ENCODE measurements at regions not wholly inside any gene's neighbourhood (a gene's known extent, or its start where the extent isn't known, plus 50 kb on each side); places are given as distances from the start of the nearest gene placed in this dataset.
"Not testable (repeated sequence)": the region's sequence is repeated elsewhere in the genome, so short reads cannot be mapped to it uniquely, and the experiment has no call there.

DNA sequence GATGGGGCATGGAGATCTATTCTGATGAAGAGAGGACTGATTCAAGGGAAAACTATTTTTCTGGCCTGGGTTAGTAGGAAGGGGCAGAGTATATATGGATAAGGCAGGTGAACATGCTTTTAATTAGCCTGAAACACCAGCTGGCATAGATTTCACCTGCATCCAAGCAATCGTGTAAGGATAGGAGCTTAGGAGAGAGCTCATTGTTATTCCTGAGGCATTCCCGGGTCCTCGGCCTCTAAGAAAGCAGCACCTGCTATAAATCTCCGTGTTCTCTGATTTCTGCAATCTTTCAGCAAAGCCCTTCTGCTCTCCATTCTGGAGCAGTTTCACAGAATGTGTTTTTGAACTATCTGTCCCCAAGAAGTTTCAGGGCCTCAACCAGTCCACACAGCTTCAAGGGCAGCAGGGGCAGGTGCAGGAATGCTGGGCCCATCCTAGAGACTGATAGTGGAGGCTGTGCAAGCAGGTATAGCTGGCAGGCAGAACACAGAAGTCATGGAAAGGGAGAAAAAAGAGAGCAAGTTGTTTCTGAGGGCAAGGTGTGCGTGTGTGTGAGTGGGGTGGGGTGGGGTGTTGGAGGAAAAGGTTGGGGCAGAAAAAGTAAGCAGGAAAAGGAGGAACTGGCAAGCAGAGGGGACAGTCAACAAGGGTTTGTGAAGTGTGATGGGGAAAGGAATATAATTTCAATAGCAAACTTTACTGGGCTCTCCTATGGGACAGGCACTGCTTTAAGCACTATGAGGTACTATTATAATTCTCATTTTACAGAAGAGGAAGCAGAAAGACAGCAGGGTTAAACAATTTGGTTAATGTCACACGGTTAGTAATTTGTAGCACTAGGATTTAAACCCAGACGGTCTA, 203.7 kb upstream of the SSTR1 start:
- Histone ChIP-seq H3K36me3 (no peaks in the 10 kb centered on the region), H3K9me3 (no peaks in the 10 kb centered on the region), H3K4me3 (no peak overlapping the region), H3K27me3 (no peaks in the 10 kb centered on the region), H3K27ac (no peak overlapping the region), H3K4me1 (no peaks in the 10 kb centered on the region)
- no peak for DNase-seq
- intact Hi-C loops (cut with DNase I), result no loop called here
- 74 to 77% methylated on average over 7 of the region's 7 CpGs for WGBS, 2 donors
- TF ChIP-seq, protein P1, sequence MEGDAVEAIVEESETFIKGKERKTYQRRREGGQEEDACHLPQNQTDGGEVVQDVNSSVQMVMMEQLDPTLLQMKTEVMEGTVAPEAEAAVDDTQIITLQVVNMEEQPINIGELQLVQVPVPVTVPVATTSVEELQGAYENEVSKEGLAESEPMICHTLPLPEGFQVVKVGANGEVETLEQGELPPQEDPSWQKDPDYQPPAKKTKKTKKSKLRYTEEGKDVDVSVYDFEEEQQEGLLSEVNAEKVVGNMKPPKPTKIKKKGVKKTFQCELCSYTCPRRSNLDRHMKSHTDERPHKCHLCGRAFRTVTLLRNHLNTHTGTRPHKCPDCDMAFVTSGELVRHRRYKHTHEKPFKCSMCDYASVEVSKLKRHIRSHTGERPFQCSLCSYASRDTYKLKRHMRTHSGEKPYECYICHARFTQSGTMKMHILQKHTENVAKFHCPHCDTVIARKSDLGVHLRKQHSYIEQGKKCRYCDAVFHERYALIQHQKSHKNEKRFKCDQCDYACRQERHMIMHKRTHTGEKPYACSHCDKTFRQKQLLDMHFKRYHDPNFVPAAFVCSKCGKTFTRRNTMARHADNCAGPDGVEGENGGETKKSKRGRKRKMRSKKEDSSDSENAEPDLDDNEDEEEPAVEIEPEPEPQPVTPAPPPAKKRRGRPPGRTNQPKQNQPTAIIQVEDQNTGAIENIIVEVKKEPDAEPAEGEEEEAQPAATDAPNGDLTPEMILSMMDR (IDR thresholded peaks at IDR 0.05), result no peak
- no peak for TF ChIP-seq POLR2A (IDR thresholded peaks at IDR 0.05)

DNA sequence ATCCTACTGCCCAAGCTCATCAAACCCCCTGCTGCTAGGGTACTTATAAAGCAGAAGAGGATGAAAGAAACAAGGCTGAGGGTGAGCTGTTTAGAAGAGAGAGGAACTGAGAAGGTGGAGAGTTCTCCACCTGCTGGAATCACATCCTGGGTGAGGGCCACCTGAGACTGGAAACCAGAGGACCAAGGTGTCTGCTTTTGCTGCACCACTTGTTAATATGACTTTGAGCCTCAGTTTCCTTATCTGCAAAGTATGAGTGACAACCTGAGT, 203.2 kb upstream of the SSTR1 start:
- intact Hi-C loops (cut with DNase I), result no loop called here
- Histone ChIP-seq H3K9me3 (no peaks in the 10 kb centered on the region), H3K27ac (no peak overlapping the region), H3K36me3 (no peaks in the 10 kb centered on the region), H3K4me1 (no peaks in the 10 kb centered on the region), H3K4me3 (no peak overlapping the region), H3K27me3 (no peaks in the 10 kb centered on the region)
- TF ChIP-seq POLR2A (IDR thresholded peaks at IDR 0.05), result no peak
- TF ChIP-seq, protein P1 (IDR thresholded peaks at IDR 0.05), result no peak
- no peak for DNase-seq

DNA sequence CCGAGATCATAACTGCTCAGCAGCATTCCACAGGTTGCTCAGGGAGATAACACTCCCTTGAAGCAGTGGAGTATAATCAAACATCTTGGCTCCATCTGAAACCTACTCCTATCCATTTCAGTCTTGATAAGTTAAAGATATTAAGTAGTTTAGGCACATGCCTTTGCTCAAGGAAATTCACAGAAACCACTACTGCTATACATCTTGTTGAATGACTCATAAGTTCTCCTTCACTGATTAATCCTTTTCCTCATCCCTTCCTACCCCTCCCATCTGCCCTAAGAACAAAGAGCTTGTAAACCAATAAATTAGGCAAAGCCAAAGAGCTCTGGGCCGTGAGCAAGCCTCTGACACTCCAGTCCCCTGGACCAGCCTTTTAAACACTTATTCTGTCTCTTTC, 196.5 kb upstream of the SSTR1 start:
- H3K27me3 ChIP-seq; H3K36me3 ChIP-seq; H3K4me1 ChIP-seq; DNase-seq; intact Hi-C loops (cut with DNase I); H3K4me3 ChIP-seq: not testable (repeated sequence)
- peaks cover 0 to 21% (median 17%) of the 10 kb centered on the region in 3 donors for H3K9me3 ChIP-seq
- peak overlapping the region in 1 of 4 donors; percentile 56 for H3K27ac ChIP-seq
- WGBS, 2 donors, result 27 to 40% methylated on average over 2 of the region's 2 CpGs

DNA sequence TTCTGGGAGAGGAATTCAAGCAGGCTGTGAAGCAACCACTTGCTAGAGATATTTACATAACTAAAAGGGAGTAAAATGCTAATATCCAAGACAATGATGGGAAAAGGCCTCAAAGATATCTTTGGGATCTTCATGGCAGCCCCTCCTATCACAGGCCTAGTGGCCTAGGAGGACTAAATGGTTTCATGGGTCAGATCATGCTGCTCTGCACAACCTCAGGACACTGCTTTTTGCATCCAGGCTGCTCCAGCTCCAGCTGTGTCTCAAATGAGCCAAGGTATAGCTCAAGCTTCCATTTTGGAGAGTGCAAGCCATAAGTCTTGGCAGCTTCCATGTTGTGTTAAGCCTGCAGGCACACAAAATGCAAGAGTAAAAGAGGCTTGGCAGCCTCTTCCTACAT, 195.6 kb upstream of the SSTR1 start:
- intact Hi-C loops (cut with DNase I), result no loop called here
- H3K27ac ChIP-seq, result no peak overlapping the region
- H3K4me1 ChIP-seq, result peaks cover 0 to 4% (median 0%) of the 10 kb centered on the region in 3 donors
- H3K9me3 ChIP-seq, result peaks cover 0 to 21% (median 17%) of the 10 kb centered on the region in 3 donors
- H3K36me3 ChIP-seq, result no peaks in the 10 kb centered on the region
- no peaks in the 10 kb centered on the region for H3K27me3 ChIP-seq
- no peak overlapping the region for H3K4me3 ChIP-seq
- DNase-seq, result no peak
- no peak for TF ChIP-seq POLR2A (IDR thresholded peaks at IDR 0.05)
- TF ChIP-seq, protein P1 (IDR thresholded peaks at IDR 0.05), result no peak

DNA sequence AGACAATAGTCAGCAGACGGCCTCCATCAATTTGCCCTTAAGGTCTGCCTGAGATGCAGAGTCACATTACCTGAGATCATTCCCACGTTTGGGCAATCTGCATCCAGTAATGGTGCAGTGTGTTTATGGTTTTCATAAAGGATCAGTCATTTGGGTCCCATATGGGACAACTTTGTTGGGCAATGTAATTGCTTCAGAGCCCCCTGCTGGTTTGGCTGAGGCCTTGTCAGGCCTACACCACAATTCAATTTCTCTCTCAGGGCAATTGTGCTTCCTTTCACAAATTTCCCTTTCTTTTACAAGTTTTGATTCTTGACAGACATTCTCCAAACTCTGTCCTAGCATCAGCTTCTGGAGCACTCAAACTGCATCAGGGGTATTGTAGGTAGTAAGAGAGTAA, 191.2 kb upstream of the SSTR1 start:
- H3K4me3 ChIP-seq, result no peak overlapping the region
- intact Hi-C loops (cut with DNase I), result no loop called here
- no peak for TF ChIP-seq POLR2A (IDR thresholded peaks at IDR 0.05)
- TF ChIP-seq, protein P1 (IDR thresholded peaks at IDR 0.05), result peak in 2 of 6 experiments; percentile 14 to 31
- no peaks in the 10 kb centered on the region for H3K36me3 ChIP-seq
- H3K27ac ChIP-seq, result no peak overlapping the region
- no peaks in the 10 kb centered on the region for H3K4me1 ChIP-seq
- WGBS, 2 donors, result 55 to 65% methylated on average over 2 of the region's 2 CpGs
- no peak for DNase-seq
- H3K9me3 ChIP-seq, result peaks cover 0 to 19% (median 17%) of the 10 kb centered on the region in 3 donors
- no peaks in the 10 kb centered on the region for H3K27me3 ChIP-seq

DNA sequence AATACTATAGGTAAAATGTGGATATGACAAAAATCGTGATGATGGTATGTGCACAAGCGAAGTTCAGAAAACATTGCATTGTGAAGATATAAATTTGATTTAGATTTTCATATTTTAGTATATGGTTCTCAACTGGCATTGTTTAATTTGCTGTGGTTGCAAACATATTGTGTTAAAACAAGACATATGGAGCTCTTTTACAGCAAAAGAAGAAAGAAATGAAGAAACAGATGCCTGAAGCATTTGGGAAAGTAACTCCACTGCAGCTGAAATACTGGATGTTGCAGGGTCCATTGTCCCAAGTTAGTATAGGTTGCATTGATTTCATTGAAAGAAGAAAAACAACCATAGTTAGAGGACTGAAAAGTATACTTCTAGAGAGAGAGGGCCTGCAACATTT, 185.8 kb upstream of the SSTR1 start:
- no peaks in the 10 kb centered on the region for H3K36me3 ChIP-seq
- H3K4me1 ChIP-seq, result no peaks in the 10 kb centered on the region
- TF ChIP-seq, protein P1 (IDR thresholded peaks at IDR 0.05), result no peak
- no peak for TF ChIP-seq POLR2A (IDR thresholded peaks at IDR 0.05)
- 72 to 92% methylated on average over 2 of the region's 2 CpGs for WGBS, 2 donors
- intact Hi-C loops (cut with DNase I), result no loop called here
- H3K9me3 ChIP-seq, result peaks cover 0 to 9% (median 4%) of the 10 kb centered on the region in 3 donors
- H3K27ac ChIP-seq, result no peak overlapping the region
- no peaks in the 10 kb centered on the region for H3K27me3 ChIP-seq
- no peak for DNase-seq
- no peak overlapping the region for H3K4me3 ChIP-seq
